A673 (cell line): ENCODE measurements at regions not wholly inside any gene's neighbourhood (a gene's known extent, or its start where the extent isn't known, plus 50 kb on each side); places are given as distances from the start of the nearest gene placed in this dataset.

Experiments
- EZH2 ChIP-seq: fragments of 200-600 bp; sonication (generic); IDR thresholded peaks from 2 replicates; pipeline ENCODE4 v1.6.1; 2017; ENCODE audit warnings: borderline replicate concordance, low read depth, mild to moderate bottlenecking, mixed read lengths, antibody characterized with exemption, low read length; ENCODE audit not compliant: poor library complexity, severe bottlenecking
- TF ChIP-seq, protein P1 (sequence below): fragments of 300-800, 200-600 bp; sonication (generic); conservative IDR thresholded peaks from 2 replicates; pipeline ENCODE4 v1.5.1; 2017; ENCODE audit warnings: low read depth, mild to moderate bottlenecking, antibody characterized with exemption, low read length, moderate library complexity, mixed read lengths

DNA sequence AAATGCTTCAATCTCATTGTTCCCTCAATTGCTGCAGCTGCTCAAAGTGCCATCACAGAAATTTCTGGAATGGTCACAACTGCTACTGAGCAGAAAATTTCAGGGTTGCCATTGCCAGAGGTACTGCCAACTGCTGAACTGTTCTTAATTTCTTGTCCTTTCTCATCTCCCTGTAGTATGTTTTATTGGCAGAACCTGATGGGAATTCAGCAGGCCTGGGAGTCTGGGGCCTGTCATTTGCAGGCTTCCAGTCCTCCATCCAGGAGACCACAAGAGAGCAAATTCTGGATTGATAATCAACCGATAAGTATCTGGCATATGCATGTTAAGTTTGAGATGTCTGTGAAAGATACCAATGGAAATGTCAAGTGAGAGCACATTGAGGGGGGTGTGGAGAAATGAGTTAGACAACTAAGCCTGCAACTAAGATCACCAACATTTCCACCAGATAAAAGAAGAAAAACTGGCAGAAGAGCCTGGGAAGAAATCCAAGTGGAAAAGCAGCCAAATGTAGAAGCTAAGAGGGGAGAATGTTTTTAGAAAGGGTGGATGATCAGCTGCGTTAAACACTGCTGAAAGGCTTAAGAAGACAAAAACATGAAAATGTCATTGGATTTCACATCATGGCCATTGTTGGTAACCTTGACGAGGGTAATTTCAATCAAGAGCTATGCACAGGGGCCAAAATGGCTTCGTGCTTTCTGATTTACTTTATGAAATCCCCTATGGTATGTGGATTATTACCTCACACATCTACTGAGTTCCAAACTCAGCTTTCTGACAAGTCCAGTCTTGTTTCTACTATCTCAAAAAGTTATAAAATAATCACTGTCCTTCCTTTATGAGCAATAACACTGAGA is 648.1 kb downstream of the PLPP3 start:
- TF ChIP-seq, protein P1, sequence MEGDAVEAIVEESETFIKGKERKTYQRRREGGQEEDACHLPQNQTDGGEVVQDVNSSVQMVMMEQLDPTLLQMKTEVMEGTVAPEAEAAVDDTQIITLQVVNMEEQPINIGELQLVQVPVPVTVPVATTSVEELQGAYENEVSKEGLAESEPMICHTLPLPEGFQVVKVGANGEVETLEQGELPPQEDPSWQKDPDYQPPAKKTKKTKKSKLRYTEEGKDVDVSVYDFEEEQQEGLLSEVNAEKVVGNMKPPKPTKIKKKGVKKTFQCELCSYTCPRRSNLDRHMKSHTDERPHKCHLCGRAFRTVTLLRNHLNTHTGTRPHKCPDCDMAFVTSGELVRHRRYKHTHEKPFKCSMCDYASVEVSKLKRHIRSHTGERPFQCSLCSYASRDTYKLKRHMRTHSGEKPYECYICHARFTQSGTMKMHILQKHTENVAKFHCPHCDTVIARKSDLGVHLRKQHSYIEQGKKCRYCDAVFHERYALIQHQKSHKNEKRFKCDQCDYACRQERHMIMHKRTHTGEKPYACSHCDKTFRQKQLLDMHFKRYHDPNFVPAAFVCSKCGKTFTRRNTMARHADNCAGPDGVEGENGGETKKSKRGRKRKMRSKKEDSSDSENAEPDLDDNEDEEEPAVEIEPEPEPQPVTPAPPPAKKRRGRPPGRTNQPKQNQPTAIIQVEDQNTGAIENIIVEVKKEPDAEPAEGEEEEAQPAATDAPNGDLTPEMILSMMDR: no peak
- no peak for TF ChIP-seq EZH2
